HepG2 (cell line): ENCODE measurements at regions not wholly inside any gene's neighbourhood (a gene's known extent, or its start where the extent isn't known, plus 50 kb on each side); places are given as distances from the start of the nearest gene placed in this dataset.

Experiments used
- ATAC-seq: fragments of 200-7000 bp; cut with Tn5 transposase; 3 replicates; pipeline ENCODE4 v1.9.1; 2020; ENCODE audit warnings: mild to moderate bottlenecking, moderate library complexity
- BruUV-seq: library from RNA; stranded (reverse); fragments of 400-500 nt; replicated peaks from 2 replicates; lab custom pipeline; 2021; lab: Mats Ljungman, UMichigan
- CTCF ChIA-PET: fragments of 300-600 bp; formaldehyde crosslinking; extraction: SDS; loops from one replicate; lab custom pipeline; 2021; ENCODE audit warnings: low total read pairs, inconsistent platforms, low intra/inter-chr PET ratio; lab: Yijun Ruan, JAX
- POLR2A ChIA-PET: fragments of 350-600 bp; sonication (Branson Sonifier 250); formaldehyde crosslinking; loops from one replicate; lab custom pipeline; 2020; ENCODE audit warnings: antibody characterized with exemption, inconsistent platforms; lab: Yijun Ruan, JAX
- DNase-seq: peaks from one replicate; pipeline ENCODE4 v3.0.0-alpha.2; 2015; ENCODE audit warnings: low spot score
- FAIRE-seq: peaks from 3 replicates; lab custom pipeline; 2011; peaks lifted over from hg19 to GRCh38; lab: Jason Lieb, UNC
- H2AFZ ChIP-seq: one replicate; pipeline ENCODE4 v1.6.1; 2011; ENCODE audit warnings: low read length, inconsistent platforms
- H3K27ac ChIP-seq: fragments of 300-600 bp; 3 replicates; pipeline ENCODE4 v1.8.0; 2011; ENCODE audit warnings: mixed run types, mild to moderate bottlenecking, mixed read lengths, low read length, inconsistent platforms; ENCODE audit not compliant: insufficient read depth; ENCODE audit errors: extremely low read length
- H3K27me3 ChIP-seq, 2 experiments: fragments of 200-600 bp in 1 of 2; 2 replicates in 1 of 2; 3 replicates in 1 of 2; pipeline versions ENCODE4 v1.6.0 to v1.8.0; 2011; ENCODE audit warnings: low read length in 2 of 2, mild to moderate bottlenecking in 2 of 2, moderate library complexity in 2 of 2, inconsistent platforms in 1 of 2; ENCODE audit not compliant: insufficient read depth in 2 of 2, control insufficient read depth in 1 of 2
- H3K36me3 ChIP-seq, 2 experiments: fragments of 200-600 bp in 1 of 2; replicated peaks in 1 of 2; 2 replicates in 1 of 2; 3 replicates in 1 of 2; pipeline versions ENCODE4 v1.5.1 to v1.8.0; 2011; ENCODE audit warnings: low read length in 2 of 2, inconsistent platforms in 1 of 2; ENCODE audit not compliant: insufficient read depth in 2 of 2, control insufficient read depth in 1 of 2
- H3K4me1 ChIP-seq: 2 replicates; pipeline ENCODE4 v1.5.1; 2012; ENCODE audit warnings: low read length, inconsistent platforms; ENCODE audit not compliant: insufficient read depth
- H3K4me2 ChIP-seq: 2 replicates; pipeline ENCODE4 v1.6.0; 2011; ENCODE audit warnings: low read depth, low read length, inconsistent platforms
- H3K4me3 ChIP-seq, 3 experiments: fragments of 200-600 bp in 1 of 3; sonication (generic), shearing (Covaris generic) in 1 of 3; replicated peaks in 1 of 3; 2 replicates each; pipeline ENCODE4 v1.5.1; 2011 to 2016; ENCODE audit warnings: low read length in 3 of 3, inconsistent platforms in 2 of 3, low read depth in 2 of 3, mild to moderate bottlenecking in 2 of 3, control low read depth in 1 of 3, mixed read lengths in 1 of 3; ENCODE audit not compliant: insufficient read depth in 1 of 3
- H3K79me2 ChIP-seq: one replicate; pipeline ENCODE4 v1.6.1; 2011; ENCODE audit warnings: low read length, inconsistent platforms; ENCODE audit not compliant: insufficient read depth
- H3K9ac ChIP-seq: 2 replicates; pipeline ENCODE4 v1.6.0; 2011; ENCODE audit warnings: mild to moderate bottlenecking, low read depth, low read length, inconsistent platforms; ENCODE audit not compliant: insufficient read depth
- H3K9me3 ChIP-seq: 2 replicates; pipeline ENCODE4 v1.5.1; 2012; ENCODE audit warnings: mild to moderate bottlenecking, low read length
- H4K20me1 ChIP-seq: 2 replicates; pipeline ENCODE4 v1.6.0; 2011; ENCODE audit warnings: inconsistent platforms, mild to moderate bottlenecking, low read length, moderate library complexity; ENCODE audit not compliant: insufficient read depth
- GATA4 ChIP-seq: sonication (generic); IDR thresholded peaks from 2 replicates; pipeline ENCODE4 v1.6.1; 2016; ENCODE audit warnings: antibody characterized with exemption, low read depth, borderline replicate concordance
- HNF4G ChIP-seq, 2 experiments: sonication (generic) in 1 of 2; formaldehyde crosslinking in 1 of 2; IDR thresholded peaks; 2 replicates each; pipeline versions ENCODE4 v1.4.0 to v1.6.1; 2011 to 2020; ENCODE audit warnings: borderline replicate concordance in 2 of 2, low read depth in 2 of 2, mild to moderate bottlenecking in 2 of 2, low read length in 1 of 2, missing genetic modification reagents in 1 of 2, moderate library complexity in 1 of 2
- KDM5B ChIP-seq: sonication (generic); formaldehyde crosslinking; IDR thresholded peaks from 2 replicates; pipeline ENCODE4 v1.4.0; 2020; ENCODE audit warnings: missing genetic modification reagents, mild to moderate bottlenecking, borderline replicate concordance
- NCOA1 ChIP-seq: sonication (generic); formaldehyde crosslinking; IDR thresholded peaks from 2 replicates; pipeline ENCODE4 v1.9.0; 2021; ENCODE audit warnings: missing genetic modification reagents
- NCOR1 ChIP-seq: fragments of 200-600 bp; sonication (generic); IDR thresholded peaks from 2 replicates; pipeline ENCODE4 v1.7.0; 2017; ENCODE audit warnings: antibody characterized with exemption, low read length, borderline replicate concordance
- PAF1 ChIP-seq: IDR thresholded peaks from 2 replicates; pipeline ENCODE4 v1.6.1; 2016; ENCODE audit warnings: missing genetic modification reagents, missing compliant biosample characterization
- PCBP2 ChIP-seq: fragments of 200-400 bp; formaldehyde crosslinking; optimal IDR thresholded peaks from 2 replicates; pipeline ENCODE3; 2018; ENCODE audit warnings: low read length, low read depth; ENCODE audit not compliant: poor library complexity, severe bottlenecking
- SCMH1 ChIP-seq: sonication (generic); formaldehyde crosslinking; IDR thresholded peaks from 2 replicates; pipeline ENCODE4 v1.9.0; 2021; ENCODE audit warnings: missing genetic modification reagents, mild to moderate bottlenecking, borderline replicate concordance
- STAT5B ChIP-seq: sonication (generic); formaldehyde crosslinking; IDR thresholded peaks from 2 replicates; pipeline ENCODE4 v1.4.0; 2020; ENCODE audit warnings: missing genetic modification reagents
- TGIF2 ChIP-seq: IDR thresholded peaks from 2 replicates; pipeline ENCODE4 v1.6.1; 2016; ENCODE audit warnings: control low read depth, missing compliant biosample characterization
- YEATS4 ChIP-seq: sonication (generic); formaldehyde crosslinking; IDR thresholded peaks from 2 replicates; pipeline ENCODE4 v1.4.0; 2020; ENCODE audit warnings: missing genetic modification reagents, borderline replicate concordance
- ZBTB3 ChIP-seq: sonication (generic); formaldehyde crosslinking; IDR thresholded peaks from 2 replicates; pipeline ENCODE4 v1.4.0; 2020; ENCODE audit warnings: low read depth, mild to moderate bottlenecking, moderate library complexity, missing genetic modification reagents, borderline replicate concordance
- ZNF143 ChIP-seq: sonication (generic); formaldehyde crosslinking; IDR thresholded peaks from 2 replicates; pipeline ENCODE4 v1.4.0; 2020; ENCODE audit warnings: missing genetic modification reagents
- WGBS: methylation state at CpG from one replicate; pipeline ENCODE4 v1.1.6; 2017; ENCODE audit warnings: low lambda C conversion rate; 5-methylcytosine and 5-hydroxymethylcytosine counted together
- in situ Hi-C: cut with HindIII; loops from 2 replicates; pipeline ENCODE4 v1.10.0; 2017; ENCODE audit warnings: low pct_unique_long_range_greater_than_20kb; ENCODE audit not compliant: extremely low pct_ligation_motif_present
- intact Hi-C: fragments of 100-400 bp; cut with micrococcal nuclease; formaldehyde crosslinking; loops from one replicate; pipeline ENCODE4 v1.10.0; 2022; ENCODE audit not compliant: unreplicated experiment
- TF ChIP-seq, protein P1 (sequence below): IDR thresholded peaks from 2 replicates; pipeline ENCODE4 v1.6.1; 2016
- TF ChIP-seq, protein P2 (sequence below): sonication (generic); formaldehyde crosslinking; IDR thresholded peaks from 2 replicates; pipeline ENCODE4 v1.8.1; 2023; ENCODE audit warnings: missing genetic modification reagents, mild to moderate bottlenecking, borderline replicate concordance
- TF ChIP-seq, protein P3 (sequence below): sonication (generic); formaldehyde crosslinking; IDR thresholded peaks from 2 replicates; pipeline ENCODE4 v1.5.0; 2020; ENCODE audit warnings: missing genetic modification reagents, mild to moderate bottlenecking, borderline replicate concordance
- TF ChIP-seq, protein P4 (sequence below): sonication (generic); formaldehyde crosslinking; IDR thresholded peaks from 2 replicates; pipeline ENCODE4 v1.8.1; 2023; ENCODE audit warnings: mild to moderate bottlenecking, moderate library complexity, missing genetic modification reagents

DNA sequence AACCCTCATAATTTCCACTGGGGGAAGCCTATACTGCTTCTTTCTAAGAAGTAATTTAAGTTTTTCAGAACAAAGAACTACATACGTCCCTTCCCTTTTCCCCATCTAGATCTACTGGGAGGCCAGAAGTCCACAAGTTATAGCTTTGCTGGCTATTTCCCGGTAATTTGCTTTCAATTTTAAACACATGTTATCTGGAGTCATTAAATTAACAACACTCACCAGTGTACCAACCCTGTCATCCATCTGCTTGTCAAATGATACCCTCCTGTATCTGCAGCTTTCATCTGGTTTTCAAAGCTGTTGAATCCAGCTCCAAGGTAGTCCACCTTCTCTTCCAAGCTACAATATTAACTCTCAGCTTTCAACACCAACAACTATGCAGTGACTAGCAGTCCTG lies 466.7 kb upstream of the PKN2 start:
- no peak for TF ChIP-seq SCMH1
- no peak for TF ChIP-seq NCOR1
- no peak for TF ChIP-seq HNF4G (IDR thresholded peaks at IDR 0.05; ENCODE audit: borderline replicate concordance, low read depth, low read length)
- no peak for TF ChIP-seq HNF4G (CRISPR knock-in tag; IDR thresholded peaks at IDR 0.05; ENCODE audit: borderline replicate concordance, low read depth)
- no peak for TF ChIP-seq ZNF143 (CRISPR knock-in tag)

DNA sequence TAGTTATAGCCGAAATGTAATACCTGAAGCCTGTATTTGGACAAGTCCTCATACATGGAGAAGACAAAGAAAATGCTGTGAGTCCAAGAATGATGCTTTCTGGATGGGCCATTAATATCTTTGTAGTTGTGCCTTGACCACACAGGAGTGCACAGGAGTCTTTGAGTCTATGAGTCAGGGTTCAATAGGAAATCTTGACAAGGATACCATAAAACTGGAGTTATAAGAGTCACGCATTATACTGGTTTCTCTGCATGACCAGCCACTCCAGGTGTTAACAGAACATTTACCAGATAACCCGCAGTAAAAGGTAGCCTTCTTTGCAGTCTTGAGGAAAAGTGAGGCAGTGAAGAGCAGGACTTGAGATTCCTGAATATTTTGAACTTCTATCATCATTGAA lies 464.6 kb upstream of the PKN2 start:
- peaks cover 0 to 4% of the 10 kb centered on the region in 2 experiments; a peak in 1 of 5 replicates for H3K27me3 ChIP-seq
- no peaks in the 10 kb centered on the region for H3K4me1 ChIP-seq
- ChIA-PET POLR2A (no interaction called here), CTCF (no interaction called here)
- intact Hi-C loops, result no loop called here
- H3K4me3 ChIP-seq, result no peak overlapping the region
- 15% methylated on average over 3 of the region's 3 CpGs for WGBS
- FAIRE-seq (no peak), DNase-seq (no peak), ATAC-seq (no peak)
- H3K36me3 ChIP-seq, result no peaks in the 10 kb centered on the region
- no TSS peak for BruUV-seq
- no peak overlapping the region for H2AFZ ChIP-seq
- in situ Hi-C loops, result no loop called here
- H4K20me1 ChIP-seq, result no peaks in the 10 kb centered on the region
- H3K9ac ChIP-seq, result no peak overlapping the region
- no peaks in the 10 kb centered on the region for H3K79me2 ChIP-seq
- no peaks in the 10 kb centered on the region for H3K9me3 ChIP-seq
- H3K27ac ChIP-seq, result no peak overlapping the region
- no peak overlapping the region for H3K4me2 ChIP-seq
- no peak for TF ChIP-seq GATA4
- no peak for TF ChIP-seq PAF1 (CRISPR knock-in tag)
- TF ChIP-seq, protein P1, sequence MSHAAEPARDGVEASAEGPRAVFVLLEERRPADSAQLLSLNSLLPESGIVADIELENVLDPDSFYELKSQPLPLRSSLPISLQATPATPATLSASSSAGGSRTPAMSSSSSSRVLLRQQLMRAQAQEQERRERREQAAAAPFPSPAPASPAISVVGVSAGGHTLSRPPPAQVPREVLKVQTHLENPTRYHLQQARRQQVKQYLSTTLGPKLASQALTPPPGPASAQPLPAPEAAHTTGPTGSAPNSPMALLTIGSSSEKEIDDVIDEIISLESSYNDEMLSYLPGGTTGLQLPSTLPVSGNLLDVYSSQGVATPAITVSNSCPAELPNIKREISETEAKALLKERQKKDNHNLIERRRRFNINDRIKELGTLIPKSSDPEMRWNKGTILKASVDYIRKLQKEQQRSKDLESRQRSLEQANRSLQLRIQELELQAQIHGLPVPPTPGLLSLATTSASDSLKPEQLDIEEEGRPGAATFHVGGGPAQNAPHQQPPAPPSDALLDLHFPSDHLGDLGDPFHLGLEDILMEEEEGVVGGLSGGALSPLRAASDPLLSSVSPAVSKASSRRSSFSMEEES, result no peak
- TF ChIP-seq, protein P2, sequence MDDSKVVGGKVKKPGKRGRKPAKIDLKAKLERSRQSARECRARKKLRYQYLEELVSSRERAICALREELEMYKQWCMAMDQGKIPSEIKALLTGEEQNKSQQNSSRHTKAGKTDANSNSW (CRISPR knock-in tag), result no peak
- no peak for TF ChIP-seq PCBP2
- TF ChIP-seq, protein P3, sequence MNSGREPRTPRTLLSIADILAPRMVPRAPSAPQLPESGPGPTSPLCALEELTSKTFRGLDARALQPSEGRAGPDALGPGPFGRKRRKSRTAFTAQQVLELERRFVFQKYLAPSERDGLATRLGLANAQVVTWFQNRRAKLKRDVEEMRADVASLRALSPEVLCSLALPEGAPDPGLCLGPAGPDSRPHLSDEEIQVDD (CRISPR knock-in tag), result no peak
- TF ChIP-seq, protein P4, sequence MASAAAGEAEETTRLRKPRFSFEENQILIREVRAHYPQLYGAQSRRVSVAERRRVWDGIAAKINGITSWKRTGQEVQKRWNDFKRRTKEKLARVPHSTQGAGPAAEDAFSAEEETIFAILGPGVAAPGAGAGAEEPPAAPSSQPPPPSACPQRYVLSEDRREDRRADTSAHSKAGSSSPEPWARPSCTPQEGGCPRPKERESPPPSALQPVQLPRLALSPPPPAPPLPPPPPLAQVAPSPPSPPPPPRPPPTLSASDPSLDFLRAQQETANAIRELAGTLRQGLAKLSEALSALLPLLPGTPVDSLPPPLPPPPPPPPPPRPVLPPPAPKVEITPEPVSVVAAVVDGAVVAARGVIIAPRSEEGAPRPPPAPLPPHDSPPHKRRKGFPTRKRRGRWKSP (CRISPR knock-in tag), result no peak
- no peak for TF ChIP-seq NCOA1
- no peak for TF ChIP-seq YEATS4 (CRISPR knock-in tag)
- no peak for TF ChIP-seq ZBTB3 (CRISPR knock-in tag)
- no peak for TF ChIP-seq KDM5B
- TF ChIP-seq TGIF2, result no peak
- no peak for TF ChIP-seq STAT5B (CRISPR knock-in tag)

More for the DNA sequence above, 466.7 kb upstream of the PKN2 start:
- no peaks in the 10 kb centered on the region for H4K20me1 ChIP-seq
- no peak overlapping the region for H3K27ac ChIP-seq
- no peak for FAIRE-seq
- POLR2A ChIA-PET, result no interaction called here
- H3K36me3 ChIP-seq, result no peaks in the 10 kb centered on the region
- in situ Hi-C loops (no loop called here), intact Hi-C loops (no loop called here)
- no peak for DNase-seq
- H3K4me3 ChIP-seq, result no peak overlapping the region
- H3K4me1 ChIP-seq, result no peaks in the 10 kb centered on the region
- H3K9ac ChIP-seq, result no peak overlapping the region
- H2AFZ ChIP-seq, result no peak overlapping the region
- no TSS peak for BruUV-seq
- WGBS, result 4% methylated on average over 2 of the region's 2 CpGs
- no peak for ATAC-seq
- no peaks in the 10 kb centered on the region for H3K9me3 ChIP-seq
- CTCF ChIA-PET, result no interaction called here
- no peak overlapping the region for H3K4me2 ChIP-seq
- H3K79me2 ChIP-seq, result no peaks in the 10 kb centered on the region
- H3K27me3 ChIP-seq, result peaks cover 0 to 4% of the 10 kb centered on the region in 2 experiments; a peak in 1 of 5 replicates
